H1 (cell line): ENCODE measurements at regions not wholly inside any gene's neighbourhood (a gene's known extent, or its start where the extent isn't known, plus 50 kb on each side); places are given as distances from the start of the nearest gene placed in this dataset.

Source experiments
- CTCF ChIA-PET: fragments of 300-600 bp; sonication (Branson Sonifier 250); formaldehyde crosslinking; loops from one replicate; lab custom pipeline; 2021; ENCODE audit not compliant: partially characterized antibody; lab: Charles Lee
- POLR2A ChIA-PET: fragments of 300-600 bp; sonication (Branson Sonifier 250); formaldehyde crosslinking; loops from one replicate; lab custom pipeline; 2021; ENCODE audit warnings: inconsistent platforms; ENCODE audit not compliant: partially characterized antibody; lab: Charles Lee
- DNase-seq, 2 experiments: peaks; one replicate each; pipeline versions ENCODE4 v3.0.0 to v3.0.0-alpha.2; 2010 to 2022; ENCODE audit warnings: low spot score in 2 of 2, low read depth in 1 of 2, mixed read lengths in 1 of 2
- FAIRE-seq: peaks from 2 replicates; lab custom pipeline; 2011; peaks lifted over from hg19 to GRCh38; lab: Jason Lieb, UNC
- H2AFZ ChIP-seq: 2 replicates; pipeline ENCODE4 v1.8.1; 2012; ENCODE audit warnings: low read length, inconsistent platforms
- H2AK5ac ChIP-seq: 2 replicates; pipeline ENCODE4 v1.6.1; 2013; ENCODE audit warnings: low read depth, low read length
- H2BK120ac ChIP-seq: replicated peaks from 2 replicates; pipeline ENCODE3; 2013; ENCODE audit warnings: low read depth, low read length, inconsistent platforms
- H2BK12ac ChIP-seq: 2 replicates; pipeline ENCODE4 v1.6.1; 2013; ENCODE audit warnings: low read depth, low read length
- H2BK15ac ChIP-seq: 2 replicates; pipeline ENCODE4 v1.6.1; 2013; ENCODE audit warnings: low read length
- H2BK20ac ChIP-seq: 2 replicates; pipeline ENCODE4 v1.6.1; 2013; ENCODE audit warnings: low read length
- H2BK5ac ChIP-seq: 2 replicates; pipeline ENCODE4 v1.6.1; 2013; ENCODE audit warnings: low read depth, low read length
- H3K14ac ChIP-seq: 2 replicates; pipeline ENCODE4 v1.6.1; 2013; ENCODE audit warnings: inconsistent platforms; ENCODE audit not compliant: insufficient read length
- H3K18ac ChIP-seq: 2 replicates; pipeline ENCODE4 v1.6.1; 2013; ENCODE audit warnings: low read length; ENCODE audit errors: extremely low read depth
- H3K23ac ChIP-seq: 2 replicates; pipeline ENCODE4 v1.6.1; 2013; ENCODE audit warnings: inconsistent platforms; ENCODE audit not compliant: insufficient read length
- H3K23me2 ChIP-seq: 2 replicates; pipeline ENCODE4 v1.6.1; 2013; ENCODE audit warnings: low read depth, low read length
- H3K27ac ChIP-seq: 2 replicates; pipeline ENCODE4 v1.6.1; 2011; ENCODE audit warnings: low read depth, low read length, inconsistent platforms
- H3K27me3 ChIP-seq, 4 experiments: replicated peaks in 1 of 4; 1 replicate in 1 of 4; 2 replicates in 3 of 4; pipeline versions ENCODE4 v1.6.1 to v1.8.1; 2011 to 2013; ENCODE audit warnings: low read length in 3 of 4, mild to moderate bottlenecking in 3 of 4, inconsistent platforms in 2 of 4, mixed read lengths in 2 of 4, moderate library complexity in 1 of 4; ENCODE audit not compliant: control insufficient read depth in 3 of 4, insufficient read depth in 3 of 4; ENCODE audit errors: extremely low read depth in 1 of 4
- H3K36me3 ChIP-seq, 4 experiments: 2 replicates each; pipeline versions ENCODE4 v1.6.1 to v1.8.1; 2011 to 2013; ENCODE audit warnings: mild to moderate bottlenecking in 4 of 4, low read length in 3 of 4, moderate library complexity in 2 of 4, control low read depth in 1 of 4, inconsistent platforms in 1 of 4; ENCODE audit not compliant: insufficient read depth in 4 of 4, control insufficient read depth in 2 of 4
- H3K4ac ChIP-seq: replicated peaks from 2 replicates; pipeline ENCODE3; 2013; ENCODE audit warnings: low read length, low read depth, mixed read lengths, inconsistent platforms; ENCODE audit not compliant: insufficient read length
- H3K4me1 ChIP-seq, 4 experiments: replicated peaks in 1 of 4; 1 replicate in 1 of 4; 2 replicates in 3 of 4; pipeline versions ENCODE4 v1.6.1 to v1.8.1; 2011 to 2013; ENCODE audit warnings: low read length in 3 of 4, inconsistent platforms in 2 of 4, mixed read lengths in 1 of 4; ENCODE audit not compliant: insufficient read depth in 4 of 4, control insufficient read depth in 3 of 4
- H3K4me2 ChIP-seq, 2 experiments: 2 replicates each; pipeline versions ENCODE4 v1.6.1 to v1.8.1; 2011 to 2013; ENCODE audit warnings: low read depth in 2 of 2, low read length in 2 of 2, control low read depth in 1 of 2, inconsistent platforms in 1 of 2, mild to moderate bottlenecking in 1 of 2; ENCODE audit not compliant: insufficient read depth in 1 of 2
- H3K4me3 ChIP-seq, 4 experiments: fragments of 200-600, 300-600 bp in 1 of 4; sonication (generic), shearing (Covaris generic), sonication (Bioruptor Twin) in 1 of 4; 2 replicates each; pipeline versions ENCODE4 v1.5.1 to v1.8.1; 2011 to 2016; ENCODE audit warnings: low read length in 4 of 4, low read depth in 3 of 4, control low read depth in 2 of 4, inconsistent platforms in 2 of 4, mild to moderate bottlenecking in 2 of 4, mixed read lengths in 1 of 4, moderate library complexity in 1 of 4; ENCODE audit not compliant: insufficient read depth in 2 of 4; ENCODE audit errors: extremely low read depth in 1 of 4
- H3K56ac ChIP-seq: replicated peaks from 2 replicates; pipeline ENCODE3; 2013; ENCODE audit warnings: low read depth, mild to moderate bottlenecking, mixed read lengths, low read length, inconsistent platforms; ENCODE audit not compliant: insufficient read length
- H3K79me1 ChIP-seq: 2 replicates; pipeline ENCODE4 v1.6.1; 2013; ENCODE audit warnings: low read depth, low read length, control low read depth
- H3K79me2 ChIP-seq, 2 experiments: 2 replicates each; pipeline versions ENCODE4 v1.6.1 to v1.8.1; 2012 to 2013; ENCODE audit warnings: low read length in 2 of 2, mild to moderate bottlenecking in 2 of 2, inconsistent platforms in 1 of 2; ENCODE audit not compliant: insufficient read depth in 2 of 2, control insufficient read depth in 1 of 2
- H3K9ac ChIP-seq, 4 experiments: replicated peaks in 1 of 4; 1 replicate in 1 of 4; 2 replicates in 3 of 4; pipeline versions ENCODE4 v1.6.1 to v1.8.1; 2011 to 2013; ENCODE audit warnings: low read depth in 3 of 4, low read length in 3 of 4, control low read depth in 2 of 4, mild to moderate bottlenecking in 2 of 4, moderate library complexity in 2 of 4, inconsistent platforms in 1 of 4; ENCODE audit errors: extremely low read depth in 1 of 4
- H3K9me3 ChIP-seq, 2 experiments: 2 replicates each; pipeline versions ENCODE4 v1.6.1 to v1.8.1; 2012 to 2013; ENCODE audit warnings: mild to moderate bottlenecking in 2 of 2, moderate library complexity in 2 of 2, control low read depth in 1 of 2, inconsistent platforms in 1 of 2, low read depth in 1 of 2, low read length in 1 of 2, mixed read lengths in 1 of 2; ENCODE audit not compliant: insufficient read depth in 2 of 2
- H4K20me1 ChIP-seq, 2 experiments: replicated peaks in 1 of 2; 2 replicates each; pipeline versions ENCODE3 to v1.8.1; 2011 to 2013; ENCODE audit warnings: inconsistent platforms in 2 of 2, low read length in 2 of 2, mild to moderate bottlenecking in 1 of 2; ENCODE audit not compliant: insufficient read depth in 2 of 2, control insufficient read depth in 1 of 2
- H4K5ac ChIP-seq: 2 replicates; pipeline ENCODE4 v1.6.1; 2013; ENCODE audit warnings: low read length, low read depth, mixed read lengths, inconsistent platforms; ENCODE audit not compliant: insufficient read length
- H4K8ac ChIP-seq: 2 replicates; pipeline ENCODE4 v1.8.0; 2013; ENCODE audit warnings: mild to moderate bottlenecking, moderate library complexity, low read length, inconsistent platforms; ENCODE audit not compliant: insufficient read depth; ENCODE audit errors: extremely low read depth
- H4K91ac ChIP-seq: replicated peaks from 2 replicates; pipeline ENCODE3; 2013; ENCODE audit warnings: low read length, mixed read lengths, inconsistent platforms; ENCODE audit not compliant: insufficient read length
- CEBPB ChIP-seq: IDR thresholded peaks from 2 replicates; pipeline ENCODE4 v1.6.1; 2012; ENCODE audit warnings: low read depth, low read length
- CREB1 ChIP-seq: IDR thresholded peaks from 2 replicates; pipeline ENCODE4 v1.6.1; 2012; ENCODE audit warnings: inconsistent platforms
- JUND ChIP-seq: IDR thresholded peaks from 2 replicates; pipeline ENCODE4 v1.6.1; 2011; ENCODE audit warnings: mild to moderate bottlenecking, improper control_type of control experiment, low read length
- KDM4A ChIP-seq: IDR thresholded peaks from one replicate; pipeline ENCODE4 v1.7.1; 2012; ENCODE audit warnings: low read depth, mild to moderate bottlenecking, moderate library complexity, low read length, inconsistent platforms; ENCODE audit not compliant: severe bottlenecking
- KDM5A ChIP-seq: fragments of 200-600 bp; IDR thresholded peaks from 2 replicates; pipeline ENCODE4 v1.7.1; 2012; ENCODE audit warnings: mild to moderate bottlenecking, low read length, inconsistent platforms, mixed read lengths
- PHF8 ChIP-seq: fragments of 200-600 bp; sonication (generic); conservative IDR thresholded peaks from 2 replicates; pipeline ENCODE4 v1.7.1; 2012; ENCODE audit warnings: low read depth, mild to moderate bottlenecking, inconsistent platforms, low read length, moderate library complexity
- POLR2AphosphoS5 ChIP-seq: IDR thresholded peaks from 2 replicates; pipeline ENCODE4 v1.6.1; 2011; ENCODE audit warnings: low read depth, low read length
- POU5F1 ChIP-seq: IDR thresholded peaks from 2 replicates; pipeline ENCODE4 v1.6.1; 2011; ENCODE audit warnings: low read depth, mild to moderate bottlenecking, low read length, moderate library complexity
- RFX5 ChIP-seq: IDR thresholded peaks from 2 replicates; pipeline ENCODE4 v1.6.1; 2011; ENCODE audit warnings: low read depth, low read length, improper control_type of control experiment, borderline replicate concordance
- SP1 ChIP-seq: IDR thresholded peaks from 2 replicates; pipeline ENCODE4 v1.6.1; 2011; ENCODE audit warnings: low read depth, low read length
- SP2 ChIP-seq: IDR thresholded peaks from 2 replicates; pipeline ENCODE4 v1.6.1; 2012; ENCODE audit warnings: mild to moderate bottlenecking, low read length, inconsistent platforms
- SP4 ChIP-seq: IDR thresholded peaks from 2 replicates; pipeline ENCODE4 v1.6.1; 2012; ENCODE audit warnings: low read length, inconsistent platforms
- SUZ12 ChIP-seq: fragments of 200-600 bp; sonication (generic); IDR thresholded peaks from 2 replicates; pipeline ENCODE4 v1.6.1; 2012; ENCODE audit warnings: mild to moderate bottlenecking, inconsistent platforms, low read length, moderate library complexity, mixed read lengths
- TBP ChIP-seq: IDR thresholded peaks from 2 replicates; pipeline ENCODE4 v1.6.1; 2011; ENCODE audit warnings: low read depth, low read length, improper control_type of control experiment
- YY1 ChIP-seq: IDR thresholded peaks from 2 replicates; pipeline ENCODE4 v1.6.1; 2011; ENCODE audit warnings: low read depth, mild to moderate bottlenecking, low read length
- WGBS, 2 experiments: shearing (Covaris generic) in 1 of 2; methylation state at CpG; one replicate each; pipeline versions ENCODE4 v1.1.6 to v1.1.7; 2013 to 2015; ENCODE audit warnings: low lambda C conversion rate in 2 of 2, mixed read lengths in 2 of 2, inconsistent platforms in 1 of 2, low coverage in 1 of 2, missing lambda C conversion rate in 1 of 2; ENCODE audit not compliant: insufficient replicate concordance in 2 of 2, insufficient coverage in 1 of 2, insufficient read length in 1 of 2; ENCODE audit errors: extremely low coverage in 1 of 2, missing lambda C conversion rate in 1 of 2; 5-methylcytosine and 5-hydroxymethylcytosine counted together

DNA sequence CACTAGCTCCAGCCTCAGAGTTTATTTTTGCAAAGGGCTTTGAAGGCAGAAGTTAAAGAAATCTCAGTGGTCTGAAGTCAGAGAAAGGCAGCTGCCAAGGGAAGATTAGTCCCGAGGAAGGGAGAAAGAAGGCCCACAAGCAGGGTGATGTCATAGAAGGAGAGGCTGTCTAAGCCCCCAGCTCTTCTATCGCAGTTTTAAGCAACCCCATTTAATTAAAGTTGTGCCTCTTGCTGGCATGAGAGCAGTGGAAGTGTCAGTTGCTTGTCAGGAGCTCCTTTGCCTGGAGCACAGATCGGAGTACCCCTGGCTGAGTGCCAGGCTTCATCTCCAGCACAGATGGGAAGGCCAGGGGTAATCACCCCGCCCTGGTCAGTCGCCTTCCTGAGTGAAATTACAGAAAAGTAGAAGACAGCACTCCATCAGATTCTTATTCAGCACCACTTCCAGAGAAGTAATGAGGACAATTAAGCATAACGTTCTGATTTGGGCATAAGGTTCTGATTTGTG is 530.7 kb downstream of the EPHB1 start:
- H2BK12ac ChIP-seq = no peak overlapping the region
- TF ChIP-seq KDM5A (no peak), JUND (no peak), POLR2AphosphoS5 (no peak), SP4 (no peak), SUZ12 (no peak), YY1 (no peak), SP1 (no peak), CREB1 (no peak), KDM4A (no peak), SP2 (no peak), POU5F1 (no peak), CEBPB (no peak), RFX5 (no peak), TBP (no peak), PHF8 (no peak)
- no peaks in the 10 kb centered on the region for H3K36me3 ChIP-seq
- no peaks in the 10 kb centered on the region for H3K9me3 ChIP-seq
- H4K8ac ChIP-seq = no peak overlapping the region
- H3K23me2 ChIP-seq = no peaks in the 10 kb centered on the region
- no peak overlapping the region for H3K18ac ChIP-seq
- H3K4me1 ChIP-seq = no peaks in the 10 kb centered on the region
- no peak overlapping the region for H3K56ac ChIP-seq
- DNase-seq (no peak), FAIRE-seq (no peak)
- H4K91ac ChIP-seq = no peak overlapping the region
- no peak overlapping the region for H2BK120ac ChIP-seq
- H2BK5ac ChIP-seq = no peak overlapping the region
- H3K23ac ChIP-seq = no peak overlapping the region
- H3K79me2 ChIP-seq = no peaks in the 10 kb centered on the region
- H3K27ac ChIP-seq = no peak overlapping the region
- H3K4me3 ChIP-seq = no peak overlapping the region
- H3K14ac ChIP-seq = no peak overlapping the region
- no peak overlapping the region for H2BK15ac ChIP-seq
- CTCF ChIA-PET = interaction anchor here (0.6 kb wide), 1 partner anchor 119 kb away, joined by 3 read pairs; no protein-coding TSS in a partner anchor
- POLR2A ChIA-PET = no interaction called here
- no peak overlapping the region for H2AK5ac ChIP-seq
- no peaks in the 10 kb centered on the region for H3K79me1 ChIP-seq
- WGBS, 2 experiments = 86% methylated on average over 6 of the region's 6 CpGs; no CpG with 5 or more reads in 1 of the 2 experiments
- no peak overlapping the region for H3K4me2 ChIP-seq
- no peak overlapping the region for H3K9ac ChIP-seq
- H2BK20ac ChIP-seq = no peak overlapping the region
- no peaks in the 10 kb centered on the region for H4K20me1 ChIP-seq
- H2AFZ ChIP-seq = no peak overlapping the region
- H4K5ac ChIP-seq = no peak overlapping the region
- H3K4ac ChIP-seq = no peak overlapping the region
- no peaks in the 10 kb centered on the region for H3K27me3 ChIP-seq
